SK-N-SH (cell line): ENCODE measurements at regions not wholly inside any gene's neighbourhood (a gene's known extent, or its start where the extent isn't known, plus 50 kb on each side); places are given as distances from the start of the nearest gene placed in this dataset.

Source experiments
- CTCF ChIA-PET: fragments of 300-600, 350-600 bp; formaldehyde crosslinking; extraction: SDS; loops from one replicate; lab custom pipeline; 2021; lab: Yijun Ruan, JAX
- POLR2A ChIA-PET: fragments of 350-600 bp; sonication (Branson Sonifier 250); formaldehyde crosslinking; extraction: SDS; loops from one replicate; lab custom pipeline; 2020; ENCODE audit warnings: antibody characterized with exemption, inconsistent platforms; lab: Yijun Ruan, JAX
- DNase-seq: peaks from one replicate; pipeline ENCODE4 v3.0.0; 2012
- H2AFZ ChIP-seq: fragments of 200-600 bp; sonication (generic); 2 replicates; pipeline ENCODE4 v1.8.1; 2016; ENCODE audit warnings: antibody characterized with exemption, mild to moderate bottlenecking, low read depth
- H3F3A ChIP-seq: fragments of 200-600 bp; sonication (generic); replicated peaks from 2 replicates; pipeline ENCODE3; 2016; ENCODE audit warnings: antibody characterized with exemption, mild to moderate bottlenecking; ENCODE audit not compliant: insufficient read depth
- H3K27ac ChIP-seq, 2 experiments: fragments of 200-500 bp in 1 of 2; fragments of 200-600 bp in 1 of 2; sonication (Bioruptor generic) in 1 of 2; sonication (generic), shearing (Covaris generic) in 1 of 2; 2 replicates each; pipeline versions ENCODE4 v1.5.1 to v1.6.1; 2014 to 2016; ENCODE audit warnings: low read depth in 2 of 2, inconsistent platforms in 1 of 2, low read length in 1 of 2, mild to moderate bottlenecking in 1 of 2, mixed read lengths in 1 of 2
- H3K27me3 ChIP-seq: fragments of 200-600 bp; sonication (generic), shearing (Covaris generic); 2 replicates; pipeline ENCODE4 v1.6.1; 2016; ENCODE audit warnings: mixed run types; ENCODE audit not compliant: insufficient read depth
- H3K36me3 ChIP-seq, 2 experiments: fragments of 200-500 bp in 1 of 2; fragments of 200-600 bp in 1 of 2; sonication (Bioruptor generic) in 1 of 2; sonication (generic) in 1 of 2; replicated peaks in 1 of 2; 2 replicates each; pipeline versions ENCODE3 to v1.5.1; 2014 to 2016; ENCODE audit warnings: low read length in 1 of 2, mild to moderate bottlenecking in 1 of 2; ENCODE audit not compliant: insufficient read depth in 2 of 2, control insufficient read depth in 1 of 2
- H3K4me1 ChIP-seq, 2 experiments: fragments of 200-500 bp in 1 of 2; fragments of 200-600 bp in 1 of 2; sonication (Bioruptor generic) in 1 of 2; sonication (generic), shearing (Covaris generic) in 1 of 2; 2 replicates each; pipeline versions ENCODE4 v1.5.1 to v1.6.1; 2014 to 2016; ENCODE audit warnings: low read depth in 1 of 2, low read length in 1 of 2, mixed run types in 1 of 2; ENCODE audit not compliant: insufficient read depth in 2 of 2, control insufficient read depth in 1 of 2
- H3K4me2 ChIP-seq: fragments of 200-600 bp; sonication (generic), shearing (Covaris generic); 2 replicates; pipeline ENCODE4 v1.6.1; 2017; ENCODE audit warnings: mixed run types
- H3K4me3 ChIP-seq, 2 experiments: fragments of 200-500 bp in 1 of 2; fragments of 200-600 bp in 1 of 2; sonication (Bioruptor generic) in 1 of 2; sonication (generic), shearing (Covaris generic) in 1 of 2; 2 replicates each; pipeline versions ENCODE4 v1.5.1 to v1.8.1; 2014 to 2016; ENCODE audit warnings: low read depth in 2 of 2, inconsistent platforms in 1 of 2, low read length in 1 of 2, mild to moderate bottlenecking in 1 of 2, mixed read lengths in 1 of 2, moderate library complexity in 1 of 2
- H3K79me2 ChIP-seq: fragments of 200-600 bp; sonication (generic); 2 replicates; pipeline ENCODE4 v1.8.1; 2017; ENCODE audit warnings: mild to moderate bottlenecking; ENCODE audit not compliant: insufficient read depth
- H3K9ac ChIP-seq: fragments of 200-600 bp; sonication (generic); 2 replicates; pipeline ENCODE4 v1.6.1; 2017; ENCODE audit warnings: mixed run types
- H3K9me2 ChIP-seq: fragments of 200-600 bp; sonication (generic); 2 replicates; pipeline ENCODE4 v1.6.1; 2017; ENCODE audit warnings: mixed run types
- H3K9me3 ChIP-seq: fragments of 200-600 bp; sonication (generic); 2 replicates; pipeline ENCODE4 v1.6.1; 2017; ENCODE audit warnings: mixed run types, mild to moderate bottlenecking, moderate library complexity
- H4K20me1 ChIP-seq: fragments of 200-600 bp; sonication (generic); 2 replicates; pipeline ENCODE4 v1.6.1; 2017; ENCODE audit warnings: mild to moderate bottlenecking, mixed run types; ENCODE audit not compliant: insufficient read depth
- EP300 ChIP-seq, 2 experiments: IDR thresholded peaks; 2 replicates each; pipeline versions ENCODE4 v1.4.0 to v1.6.1; 2012; ENCODE audit warnings: borderline replicate concordance in 1 of 2, low read depth in 1 of 2, low read length in 1 of 2
- EZH2phosphoT487 ChIP-seq: fragments of 200-600 bp; sonication (generic); IDR thresholded peaks from 2 replicates; pipeline ENCODE4 v1.6.1; 2017; ENCODE audit warnings: low read depth, mixed run types, mild to moderate bottlenecking, antibody characterized with exemption, moderate library complexity, borderline replicate concordance
- FOXM1 ChIP-seq: IDR thresholded peaks from 2 replicates; pipeline ENCODE4 v1.4.0; 2012; ENCODE audit warnings: low read depth, mild to moderate bottlenecking
- GABPA ChIP-seq: IDR thresholded peaks from 2 replicates; pipeline ENCODE4 v1.4.0; 2012; ENCODE audit warnings: low read depth, mild to moderate bottlenecking
- IRF3 ChIP-seq: fragments of 150-350 bp; IDR thresholded peaks from 2 replicates; pipeline ENCODE4 v1.6.1; 2016; ENCODE audit warnings: mild to moderate bottlenecking, low read depth, low read length
- JUND ChIP-seq: IDR thresholded peaks from 2 replicates; pipeline ENCODE4 v1.4.0; 2012
- MEF2A ChIP-seq: IDR thresholded peaks from 2 replicates; pipeline ENCODE4 v1.4.0; 2012; ENCODE audit warnings: low read depth, borderline replicate concordance
- NFIC ChIP-seq: IDR thresholded peaks from 2 replicates; pipeline ENCODE4 v1.4.0; 2012; ENCODE audit warnings: borderline replicate concordance
- POLR2AphosphoS5 ChIP-seq: IDR thresholded peaks from 2 replicates; pipeline ENCODE4 v1.6.1; 2012; ENCODE audit warnings: low read depth, low read length
- RAD21 ChIP-seq: IDR thresholded peaks from 2 replicates; pipeline ENCODE4 v1.6.1; 2012; ENCODE audit warnings: mild to moderate bottlenecking, low read length
- RCOR1 ChIP-seq: fragments of 150-350 bp; IDR thresholded peaks from 2 replicates; pipeline ENCODE4 v1.6.1; 2017; ENCODE audit warnings: antibody characterized with exemption, low read length
- RXRA ChIP-seq: IDR thresholded peaks from 2 replicates; pipeline ENCODE4 v1.4.0; 2012; ENCODE audit warnings: low read depth, mild to moderate bottlenecking, borderline replicate concordance
- SIN3A ChIP-seq: IDR thresholded peaks from 2 replicates; pipeline ENCODE4 v1.6.1; 2012; ENCODE audit warnings: low read depth, mild to moderate bottlenecking, low read length, moderate library complexity, borderline replicate concordance
- TAF1 ChIP-seq: IDR thresholded peaks from 2 replicates; pipeline ENCODE4 v1.6.1; 2012; ENCODE audit warnings: low read depth, mild to moderate bottlenecking, low read length, moderate library complexity, borderline replicate concordance
- TCF12 ChIP-seq: IDR thresholded peaks from 2 replicates; pipeline ENCODE4 v1.4.0; 2012
- TEAD4 ChIP-seq: IDR thresholded peaks from 2 replicates; pipeline ENCODE4 v1.4.0; 2012; ENCODE audit warnings: mild to moderate bottlenecking, borderline replicate concordance; ENCODE audit not compliant: insufficient read depth
- USF1 ChIP-seq: IDR thresholded peaks from 2 replicates; pipeline ENCODE4 v1.4.0; 2012; ENCODE audit warnings: low read depth, borderline replicate concordance
- USF2 ChIP-seq: fragments of 150-350 bp; IDR thresholded peaks from 2 replicates; pipeline ENCODE4 v1.6.1; 2017; ENCODE audit warnings: antibody characterized with exemption, low read length, low read depth, borderline replicate concordance
- YY1 ChIP-seq: IDR thresholded peaks from 2 replicates; pipeline ENCODE4 v1.4.0; 2012; ENCODE audit warnings: low read depth, mild to moderate bottlenecking
- whole genome bisulfite sequencing: methylation state at CpG from one replicate; pipeline ENCODE4 v1.1.6; 2017; ENCODE audit warnings: low lambda C conversion rate; 5-methylcytosine and 5-hydroxymethylcytosine counted together

- TF ChIP-seq JUND (peak; percentile 94), TCF12 (peak; percentile 90), YY1 (no peak), EZH2phosphoT487 (no peak), RAD21 (no peak), USF1 (no peak), POLR2AphosphoS5 (peak; percentile 74; the same call in 1 of the 2 replicates), RXRA (peak; percentile 93)
- TF ChIP-seq, all 33 proteins: peak for 12
Observed at GRCh38 chr2:7209757-7210555, 292.7 kb downstream of the RNF144A start (continued).

GRCh38 chr2:7210712-7211111, 293.5 kb downstream of the RNF144A start:
- H3K79me2 ChIP-seq, result no peaks in the 10 kb centered on the region
- POLR2A ChIA-PET, result no interaction called here
- peaks cover 0 to 9% of the 10 kb centered on the region in 2 experiments; a peak in 2 of 4 replicates for H3K4me1 ChIP-seq
- H3K9ac ChIP-seq, result no peak overlapping the region
- H2AFZ ChIP-seq, result no peak overlapping the region
- no peak for DNase-seq
- peak overlapping the region in 1 of 2 experiments; percentile 43; a peak in 1 of 4 replicates for H3K27ac ChIP-seq
- CTCF ChIA-PET, result interaction anchor here (1.1 kb wide), 1 partner anchor 24 kb away, joined by 3 read pairs; no protein-coding TSS in a partner anchor
- H4K20me1 ChIP-seq, result no peaks in the 10 kb centered on the region
- no peaks in the 10 kb centered on the region for H3K9me3 ChIP-seq
- no peaks in the 10 kb centered on the region for H3K36me3 ChIP-seq
- no peaks in the 10 kb centered on the region for H3F3A ChIP-seq
- H3K4me3 ChIP-seq, result no peak overlapping the region
- peak overlapping the region; percentile 10; the same call in 1 of the 2 replicates for H3K4me2 ChIP-seq
- H3K27me3 ChIP-seq, result no peaks in the 10 kb centered on the region
- H3K9me2 ChIP-seq, result no peaks in the 10 kb centered on the region
- TF ChIP-seq IRF3 (no peak), RXRA (no peak), EZH2phosphoT487 (no peak), TCF12 (no peak), GABPA (no peak), MEF2A (no peak)
- WGBS, result 51% methylated on average over 4 of the region's 4 CpGs

GRCh38 chr2:7225848-7226247, 308.6 kb downstream of the RNF144A start:
- Histone ChIP-seq H3K27ac (no peak overlapping the region), H2AFZ (no peak overlapping the region), H3K36me3 (no peaks in the 10 kb centered on the region), H3K9me3 (no peaks in the 10 kb centered on the region), H3K4me3 (no peak overlapping the region), H3K27me3 (no peaks in the 10 kb centered on the region), H3F3A (no peaks in the 10 kb centered on the region), H4K20me1 (no peaks in the 10 kb centered on the region), H3K4me2 (no peak overlapping the region), H3K79me2 (no peaks in the 10 kb centered on the region), H3K4me1 (no peaks in the 10 kb centered on the region), H3K9ac (no peak overlapping the region), H3K9me2 (no peaks in the 10 kb centered on the region)
- ChIA-PET CTCF (interaction anchor here (0.6 to 2.2 kb wide), 3 partner anchors 13 to 1959 kb away, joined by 3 to 6 read pairs (median 3); no protein-coding TSS in a partner anchor), POLR2A (no interaction called here)
- DNase-seq, result no peak
- 69% methylated on average over 1 of the region's 1 CpG for WGBS
- TF ChIP-seq TEAD4 (no peak), SIN3A (no peak), EP300 (IDR thresholded peaks at IDR 0.05; ENCODE audit: borderline replicate concordance in 1 of 2, low read depth in 1 of 2, low read length in 1 of 2) (no peak), USF2 (no peak), NFIC (no peak), POLR2AphosphoS5 (no peak), YY1 (no peak), MEF2A (no peak), TCF12 (no peak), FOXM1 (no peak), IRF3 (no peak), JUND (no peak), RCOR1 (no peak), TAF1 (no peak)
